ENCODE measurements at regions not wholly inside any gene's neighbourhood (a gene's known extent, or its start where the extent isn't known, plus 50 kb on each side); places are given as distances from the start of the nearest gene placed in this dataset.

GRCh38 chr9:115300116-115300515 is 182.2 kb upstream of the TNC start:
- no peaks in the 10 kb centered on the region for H3K27me3 ChIP-seq
- no peaks in the 10 kb centered on the region for H3K4me1 ChIP-seq
- TF ChIP-seq CTCF (IDR thresholded peaks at IDR 0.05) (no peak), POLR2A (IDR thresholded peaks at IDR 0.05) (no peak)
- no peak overlapping the region for H3K27ac ChIP-seq
- DNase-seq = no peak
- no peaks in the 10 kb centered on the region for H3K36me3 ChIP-seq
- H3K9me3 ChIP-seq = no peaks in the 10 kb centered on the region
- intact Hi-C loops (cut with DNase I; ENCODE audit: low total_unique reads) = no loop called here
- H3K4me3 ChIP-seq = no peak overlapping the region

GRCh38 chr9:115300874-115301273 is 182.9 kb upstream of the TNC start:
- no peaks in the 10 kb centered on the region for H3K9me3 ChIP-seq
- H3K27ac ChIP-seq = no peak overlapping the region
- TF ChIP-seq CTCF (IDR thresholded peaks at IDR 0.05) = no peak
- TF ChIP-seq POLR2A (IDR thresholded peaks at IDR 0.05) = no peak
- H3K4me3 ChIP-seq = no peak overlapping the region
- no peaks in the 10 kb centered on the region for H3K4me1 ChIP-seq
- no peak for DNase-seq
- no peaks in the 10 kb centered on the region for H3K27me3 ChIP-seq
- H3K36me3 ChIP-seq = no peaks in the 10 kb centered on the region
- intact Hi-C loops (cut with DNase I; ENCODE audit: low total_unique reads) = no loop called here

GRCh38 chr9:115301581-115301980 is 183.6 kb upstream of the TNC start:
- Histone ChIP-seq H3K4me3 (no peak overlapping the region), H3K4me1 (no peaks in the 10 kb centered on the region), H3K9me3 (no peaks in the 10 kb centered on the region), H3K36me3 (no peaks in the 10 kb centered on the region), H3K27me3 (no peaks in the 10 kb centered on the region), H3K27ac (no peak overlapping the region)
- intact Hi-C loops (cut with DNase I; ENCODE audit: low total_unique reads) = no loop called here
- no peak for DNase-seq
- TF ChIP-seq POLR2A (IDR thresholded peaks at IDR 0.05) (no peak), CTCF (IDR thresholded peaks at IDR 0.05) (no peak)

- H3K4me3 ChIP-seq = no peak overlapping the region
- H3K36me3 ChIP-seq = no peaks in the 10 kb centered on the region
- no peaks in the 10 kb centered on the region for H3K4me1 ChIP-seq
- no peaks in the 10 kb centered on the region for H3K9me3 ChIP-seq
- no peaks in the 10 kb centered on the region for H3K27me3 ChIP-seq
- H3K27ac ChIP-seq = no peak overlapping the region
- TF ChIP-seq CTCF (IDR thresholded peaks at IDR 0.05) (no peak), POLR2A (IDR thresholded peaks at IDR 0.05) (no peak)
- no peak for DNase-seq
- intact Hi-C loops (cut with DNase I; ENCODE audit: low total_unique reads) = no loop called here
Measured at GRCh38 chr9:115305543-115305942, 187.6 kb upstream of the TNC start.

GRCh38 chr9:115306865-115307264 is 188.9 kb upstream of the TNC start:
- no peaks in the 10 kb centered on the region for H3K27me3 ChIP-seq
- no peaks in the 10 kb centered on the region for H3K9me3 ChIP-seq
- H3K27ac ChIP-seq = no peak overlapping the region
- no peak overlapping the region for H3K4me3 ChIP-seq
- H3K36me3 ChIP-seq = no peaks in the 10 kb centered on the region
- no peak for DNase-seq
- TF ChIP-seq POLR2A (IDR thresholded peaks at IDR 0.05) (no peak), CTCF (IDR thresholded peaks at IDR 0.05) (no peak)
- intact Hi-C loops (cut with DNase I; ENCODE audit: low total_unique reads) = no loop called here
- no peaks in the 10 kb centered on the region for H3K4me1 ChIP-seq
